Activated CD8-positive, alpha-beta T cell treated with anti-CD3 and anti-CD28 coated beads, Interleukin-2, amount 10 ng/mL, durations not matched to agents 7 days and 5 days (primary cell): ENCODE measurements at regions not wholly inside any gene's neighbourhood (a gene's known extent, or its start where the extent isn't known, plus 50 kb on each side); places are given as distances from the start of the nearest gene placed in this dataset.
"Not testable (repeated sequence)": the region's sequence is repeated elsewhere in the genome, so short reads cannot be mapped to it uniquely, and the experiment has no call there.

ENCODE experiments used
- ATAC-seq: fragments of 150-1000 bp; cut with Tn5 transposase; one replicate; pipeline ENCODE4 v1.10.0; 2021; ENCODE audit warnings: moderate library complexity
- CTCF ChIA-PET: fragments of 350-600 bp; sonication (Branson Sonifier 250); formaldehyde crosslinking; loops from one replicate; lab custom pipeline; 2021; ENCODE audit warnings: antibody characterized with exemption; lab: Charles Lee
- POLR2A ChIA-PET: fragments of 350-600 bp; sonication (Branson Sonifier 250); formaldehyde crosslinking; loops from one replicate; lab custom pipeline; 2021; ENCODE audit warnings: antibody characterized with exemption; lab: Charles Lee
- DNase-seq: peaks from one replicate; pipeline ENCODE4 v3.0.0-alpha.2; 2020
- H3K27ac Mint-ChIP-seq: one replicate; pipeline ENCODE4 v1.8.0; 2021; ENCODE audit warnings: mild to moderate bottlenecking, mixed read lengths
- H3K27me3 Mint-ChIP-seq: one replicate; pipeline ENCODE4 v1.8.0; 2021; ENCODE audit warnings: low read depth, mixed read lengths
- H3K36me3 Mint-ChIP-seq: one replicate; pipeline ENCODE4 v1.8.0; 2021; ENCODE audit warnings: low read depth, mixed read lengths
- H3K4me1 Mint-ChIP-seq: one replicate; pipeline ENCODE4 v1.8.0; 2021; ENCODE audit warnings: low read depth, mixed read lengths
- H3K4me3 Mint-ChIP-seq: one replicate; pipeline ENCODE4 v1.8.0; 2021; ENCODE audit warnings: mild to moderate bottlenecking, mixed read lengths
- H3K9me3 Mint-ChIP-seq: one replicate; pipeline ENCODE4 v1.8.0; 2022; ENCODE audit warnings: mixed read lengths; ENCODE audit not compliant: insufficient read depth

- H3K4me1 Mint-ChIP-seq, H3K9me3 Mint-ChIP-seq, H3K27me3 Mint-ChIP-seq, DNase-seq, POLR2A ChIA-PET, CTCF ChIA-PET, H3K4me3 Mint-ChIP-seq, H3K36me3 Mint-ChIP-seq, ATAC-seq, H3K27ac Mint-ChIP-seq: not testable (repeated sequence)
These were observed 52.9 kb downstream of the CDY2A start for GRCh38 chrY:18078452-18078851.

GRCh38 chrY:18085910-18086309 lies 60.3 kb downstream of the CDY2A start:
- POLR2A ChIA-PET, ATAC-seq, H3K27ac Mint-ChIP-seq, H3K36me3 Mint-ChIP-seq, H3K4me3 Mint-ChIP-seq, DNase-seq, CTCF ChIA-PET, H3K27me3 Mint-ChIP-seq, H3K4me1 Mint-ChIP-seq, H3K9me3 Mint-ChIP-seq: not testable (repeated sequence)

GRCh38 chrY:18086361-18086977 lies 60.9 kb downstream of the CDY2A start:
- DNase-seq, H3K4me1 Mint-ChIP-seq, H3K36me3 Mint-ChIP-seq, ATAC-seq, H3K9me3 Mint-ChIP-seq, H3K27ac Mint-ChIP-seq, POLR2A ChIA-PET, H3K4me3 Mint-ChIP-seq, CTCF ChIA-PET, H3K27me3 Mint-ChIP-seq: not testable (repeated sequence)

DNA sequence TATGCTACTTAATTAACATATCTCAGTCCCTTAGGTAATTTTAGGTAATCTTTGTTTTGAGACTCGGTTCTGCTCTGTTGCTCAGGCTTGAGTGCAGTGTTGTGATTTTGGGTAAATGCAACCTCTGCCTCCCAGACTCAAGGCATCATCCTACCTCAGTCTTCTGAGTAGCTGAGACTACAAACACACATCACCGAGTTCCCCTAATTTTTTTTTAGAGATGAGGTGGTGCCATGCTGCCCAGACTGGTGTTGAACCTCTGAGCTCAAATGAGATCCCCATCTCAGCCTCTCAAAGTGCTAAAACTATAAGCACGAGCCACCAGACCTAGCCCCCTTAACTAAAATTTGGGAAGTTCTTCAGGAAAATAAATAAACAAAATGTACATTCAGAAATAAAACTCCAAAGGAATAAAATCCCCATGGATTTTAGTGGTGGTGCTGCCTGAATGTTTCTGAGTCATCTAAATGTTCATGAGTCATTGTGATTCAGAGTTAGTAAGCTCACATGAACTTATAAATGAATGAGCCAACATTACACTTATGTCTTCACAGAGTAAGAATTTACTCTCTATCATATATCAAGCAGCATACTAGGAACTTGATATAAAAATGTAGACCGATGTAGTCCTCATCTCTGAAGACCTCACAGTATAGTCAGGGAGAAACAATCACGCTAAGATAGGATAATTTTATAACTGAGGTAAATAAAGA lies 62.5 kb downstream of the CDY2A start:
- H3K4me1 Mint-ChIP-seq, POLR2A ChIA-PET, H3K27ac Mint-ChIP-seq, DNase-seq, H3K27me3 Mint-ChIP-seq, H3K9me3 Mint-ChIP-seq, H3K36me3 Mint-ChIP-seq, ATAC-seq, CTCF ChIA-PET, H3K4me3 Mint-ChIP-seq: not testable (repeated sequence)

GRCh38 chrY:18092952-18093351 lies 67.4 kb downstream of the CDY2A start:
- DNase-seq, ATAC-seq, POLR2A ChIA-PET: not testable (repeated sequence)

GRCh38 chrY:18105691-18106090 lies 80.1 kb downstream of the CDY2A start:
- H3K4me1 Mint-ChIP-seq, H3K27ac Mint-ChIP-seq, H3K27me3 Mint-ChIP-seq, H3K36me3 Mint-ChIP-seq, H3K4me3 Mint-ChIP-seq, DNase-seq, POLR2A ChIA-PET, ATAC-seq, H3K9me3 Mint-ChIP-seq, CTCF ChIA-PET: not testable (repeated sequence)

More at GRCh38 chrY:18092952-18093351, 67.4 kb downstream of the CDY2A start:
- H3K9me3 Mint-ChIP-seq, H3K27ac Mint-ChIP-seq, H3K27me3 Mint-ChIP-seq, H3K4me3 Mint-ChIP-seq, H3K4me1 Mint-ChIP-seq, H3K36me3 Mint-ChIP-seq, CTCF ChIA-PET: not testable (repeated sequence)

GRCh38 chrY:18118388-18118787 lies 92.8 kb downstream of the CDY2A start:
- ATAC-seq, H3K4me1 Mint-ChIP-seq, POLR2A ChIA-PET, H3K4me3 Mint-ChIP-seq, H3K27me3 Mint-ChIP-seq, H3K36me3 Mint-ChIP-seq, DNase-seq, CTCF ChIA-PET, H3K9me3 Mint-ChIP-seq, H3K27ac Mint-ChIP-seq: not testable (repeated sequence)

- CTCF ChIA-PET, H3K9me3 Mint-ChIP-seq, H3K36me3 Mint-ChIP-seq, POLR2A ChIA-PET, ATAC-seq, H3K27me3 Mint-ChIP-seq, H3K27ac Mint-ChIP-seq, H3K4me1 Mint-ChIP-seq, H3K4me3 Mint-ChIP-seq, DNase-seq: not testable (repeated sequence)
These were observed 112.1 kb downstream of the CDY2A start for GRCh38 chrY:18137718-18138117.

DNA sequence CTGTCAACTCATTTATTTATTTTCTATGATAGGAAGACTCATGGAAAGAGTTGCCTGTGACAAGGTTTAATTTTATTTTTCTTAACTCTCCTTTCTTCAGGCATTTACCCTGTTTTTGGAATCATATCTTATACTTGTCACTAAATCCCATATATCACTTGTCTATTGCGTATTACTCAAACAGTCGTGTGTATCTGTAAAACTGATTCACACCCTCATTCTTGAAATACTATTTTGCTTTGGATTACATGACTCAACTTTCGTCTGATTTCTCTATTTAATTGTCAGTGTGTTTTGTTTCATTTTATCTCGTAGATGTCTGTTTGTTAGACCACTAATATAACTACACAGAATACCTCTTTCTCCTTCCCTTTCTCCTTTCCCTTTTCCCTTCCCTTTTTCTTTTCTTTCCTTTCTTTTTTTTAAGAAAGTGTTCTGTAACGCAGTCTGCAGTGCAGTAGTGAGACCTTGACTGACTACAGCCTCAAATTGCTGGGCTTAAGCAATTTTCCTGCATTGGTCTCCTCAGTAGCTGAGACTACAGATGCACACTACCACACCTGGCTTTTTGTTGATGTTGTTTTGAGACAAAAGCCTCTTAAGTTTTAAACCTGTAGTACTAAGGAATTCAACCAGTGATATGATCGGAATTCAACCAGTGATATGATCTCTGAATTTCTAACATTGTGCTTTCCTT lies 113.9 kb downstream of the CDY2A start:
- H3K36me3 Mint-ChIP-seq, CTCF ChIA-PET, ATAC-seq, H3K9me3 Mint-ChIP-seq, H3K27me3 Mint-ChIP-seq, H3K4me1 Mint-ChIP-seq, POLR2A ChIA-PET, H3K27ac Mint-ChIP-seq, H3K4me3 Mint-ChIP-seq, DNase-seq: not testable (repeated sequence)

- POLR2A ChIA-PET, H3K4me1 Mint-ChIP-seq, H3K4me3 Mint-ChIP-seq, H3K9me3 Mint-ChIP-seq, CTCF ChIA-PET, ATAC-seq, H3K27me3 Mint-ChIP-seq, DNase-seq, H3K36me3 Mint-ChIP-seq, H3K27ac Mint-ChIP-seq: not testable (repeated sequence)
These were observed 120.8 kb downstream of the CDY2A start for GRCh38 chrY:18146417-18146816.

- POLR2A ChIA-PET, ATAC-seq, H3K4me3 Mint-ChIP-seq, H3K4me1 Mint-ChIP-seq, H3K36me3 Mint-ChIP-seq, DNase-seq, H3K27me3 Mint-ChIP-seq, H3K9me3 Mint-ChIP-seq, H3K27ac Mint-ChIP-seq, CTCF ChIA-PET: not testable (repeated sequence)
These were observed 127.0 kb downstream of the CDY2A start for GRCh38 chrY:18152626-18153025.

DNA sequence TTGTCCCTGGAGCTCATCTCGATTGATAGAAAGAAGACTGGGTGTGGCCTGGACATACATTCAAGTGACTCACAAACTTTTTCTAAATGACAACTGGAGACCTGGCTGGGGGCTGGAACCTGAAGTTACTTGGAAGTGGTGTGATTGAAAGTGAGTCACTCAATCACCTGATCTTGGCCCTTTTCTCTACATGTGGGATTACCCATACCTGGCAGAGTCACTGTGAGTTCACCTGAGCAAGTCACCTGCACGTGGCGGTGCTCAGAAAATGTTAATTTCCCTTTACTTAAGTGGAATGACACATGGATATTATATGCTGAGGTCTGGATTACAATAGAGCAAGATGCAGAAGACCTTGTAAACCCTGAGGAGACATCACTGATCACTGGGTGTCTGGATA lies 140.2 kb downstream of the CDY2A start:
- H3K9me3 Mint-ChIP-seq, H3K4me1 Mint-ChIP-seq, CTCF ChIA-PET, H3K4me3 Mint-ChIP-seq, H3K27me3 Mint-ChIP-seq, H3K27ac Mint-ChIP-seq, ATAC-seq, H3K36me3 Mint-ChIP-seq, POLR2A ChIA-PET, DNase-seq: not testable (repeated sequence)
